HEK293 (cell line): ENCODE measurements at regions not wholly inside any gene's neighbourhood (a gene's known extent, or its start where the extent isn't known, plus 50 kb on each side); places are given as distances from the start of the nearest gene placed in this dataset.

Source experiments
- CTCF ChIA-PET: fragments of 350-600 bp; formaldehyde crosslinking; extraction: SDS; loops from one replicate; lab custom pipeline; 2021; ENCODE audit warnings: antibody characterized with exemption; lab: Yijun Ruan, JAX
- POLR2A ChIA-PET: fragments of 300-600 bp; formaldehyde crosslinking; extraction: SDS; loops from one replicate; lab custom pipeline; 2020; ENCODE audit warnings: antibody characterized with exemption, inconsistent platforms; lab: Yijun Ruan, JAX
- H3K27ac ChIP-seq: fragments of 200-500 bp; sonication (Bioruptor generic); 2 replicates; pipeline ENCODE4 v1.5.1; 2014; ENCODE audit warnings: low read depth, low read length, control low read depth, inconsistent platforms; ENCODE audit errors: extremely low read depth
- H3K36me3 ChIP-seq, 2 experiments: fragments of 200-500 bp in 1 of 2; sonication (Bioruptor generic) in 1 of 2; 1 replicate in 1 of 2; 2 replicates in 1 of 2; pipeline ENCODE4 v1.5.1; 2014 to 2017; ENCODE audit warnings: inconsistent platforms in 2 of 2, low read length in 2 of 2; ENCODE audit not compliant: control insufficient read depth in 2 of 2, insufficient read depth in 1 of 2
- H3K4me1 ChIP-seq: fragments of 200-500 bp; sonication (Bioruptor generic); 2 replicates; pipeline ENCODE4 v1.5.1; 2014; ENCODE audit warnings: mild to moderate bottlenecking, low read length, inconsistent platforms; ENCODE audit not compliant: control insufficient read depth, insufficient read depth
- H3K4me3 ChIP-seq: 2 replicates; pipeline ENCODE4 v1.5.1; 2011; ENCODE audit warnings: low read depth, mild to moderate bottlenecking, control low read depth, low read length, moderate library complexity
- H3K9me3 ChIP-seq: fragments of 200-500 bp; sonication (Bioruptor generic); 2 replicates; pipeline ENCODE4 v1.5.1; 2014; ENCODE audit warnings: low read depth, low read length, inconsistent platforms; ENCODE audit not compliant: control insufficient read depth, insufficient read depth
- REST ChIP-seq: fragments of 450-650 bp; formaldehyde crosslinking; IDR thresholded peaks from 2 replicates; pipeline ENCODE4 v1.5.1; 2016; ENCODE audit warnings: missing biosample characterization, missing genetic modification characterization
- SETDB1 ChIP-seq: IDR thresholded peaks from one replicate; pipeline ENCODE4 v1.6.1; 2017; ENCODE audit warnings: mild to moderate bottlenecking, low read length, moderate library complexity, mixed read lengths; ENCODE audit not compliant: insufficient read length
- WT1 ChIP-seq: fragments of 450-650 bp; formaldehyde crosslinking; IDR thresholded peaks from 2 replicates; pipeline ENCODE4 v1.5.1; 2016; ENCODE audit warnings: missing biosample characterization, missing genetic modification characterization
- YY1 ChIP-seq: fragments of 450-650 bp; formaldehyde crosslinking; IDR thresholded peaks from 2 replicates; pipeline ENCODE4 v1.5.1; 2018; ENCODE audit warnings: missing biosample characterization, missing genetic modification characterization
- ZBTB44 ChIP-seq: fragments of 450-650 bp; IDR thresholded peaks from 2 replicates; pipeline ENCODE4 v1.5.1; 2018; ENCODE audit warnings: missing biosample characterization, mild to moderate bottlenecking, missing genetic modification characterization
- ZFP3 ChIP-seq: fragments of 450-650 bp; formaldehyde crosslinking; IDR thresholded peaks from 2 replicates; pipeline ENCODE4 v1.5.1; 2016; ENCODE audit warnings: low read depth, missing biosample characterization, missing genetic modification characterization
- ZIC2 ChIP-seq: fragments of 450-650 bp; formaldehyde crosslinking; IDR thresholded peaks from 2 replicates; pipeline ENCODE4 v1.5.1; 2016; ENCODE audit warnings: missing biosample characterization, missing genetic modification characterization
- ZNF169 ChIP-seq: fragments of 450-650 bp; formaldehyde crosslinking; IDR thresholded peaks from 2 replicates; pipeline ENCODE4 v1.5.1; 2016; ENCODE audit warnings: missing biosample characterization, missing genetic modification characterization
- ZNF19 ChIP-seq: fragments of 450-650 bp; formaldehyde crosslinking; IDR thresholded peaks from 2 replicates; pipeline ENCODE4; 2016; ENCODE audit warnings: missing biosample characterization, missing genetic modification characterization, low read depth
- ZNF223 ChIP-seq: fragments of 450-650 bp; formaldehyde crosslinking; IDR thresholded peaks from 2 replicates; pipeline ENCODE4 v1.5.1; 2016; ENCODE audit warnings: missing biosample characterization, missing genetic modification characterization
- ZNF274 ChIP-seq, 2 experiments: fragments of 200-500 bp in 1 of 2; fragments of 450-650 bp in 1 of 2; sonication (Bioruptor generic) in 1 of 2; formaldehyde crosslinking in 1 of 2; IDR thresholded peaks; 2 replicates each; pipeline versions ENCODE4 v1.5.1 to v1.6.1; 2014 to 2016; ENCODE audit warnings: borderline replicate concordance in 1 of 2, inconsistent platforms in 1 of 2, low read length in 1 of 2, missing biosample characterization in 1 of 2, missing genetic modification characterization in 1 of 2
- ZNF280C ChIP-seq: fragments of 450-650 bp; formaldehyde crosslinking; IDR thresholded peaks from 2 replicates; pipeline ENCODE4 v1.5.1; 2016; ENCODE audit warnings: missing biosample characterization, missing genetic modification characterization
- ZNF311 ChIP-seq: fragments of 450-650 bp; formaldehyde crosslinking; IDR thresholded peaks from 2 replicates; pipeline ENCODE4 v1.5.1; 2017; ENCODE audit warnings: missing biosample characterization, missing genetic modification characterization, borderline replicate concordance
- ZNF324 ChIP-seq: fragments of 450-650 bp; formaldehyde crosslinking; IDR thresholded peaks from 2 replicates; pipeline ENCODE4 v1.5.1; 2016; ENCODE audit warnings: missing biosample characterization, missing genetic modification characterization
- ZNF341 ChIP-seq: fragments of 450-650 bp; formaldehyde crosslinking; IDR thresholded peaks from 2 replicates; pipeline ENCODE4; 2016; ENCODE audit warnings: low read depth, missing biosample characterization, missing genetic modification characterization
- ZNF416 ChIP-seq: fragments of 450-650 bp; formaldehyde crosslinking; IDR thresholded peaks from 2 replicates; pipeline ENCODE4 v1.5.1; 2016; ENCODE audit warnings: missing biosample characterization, missing genetic modification characterization
- ZNF423 ChIP-seq: fragments of 450-650 bp; formaldehyde crosslinking; IDR thresholded peaks from 2 replicates; pipeline ENCODE4 v1.5.1; 2016; ENCODE audit warnings: missing biosample characterization, missing genetic modification characterization
- ZNF449 ChIP-seq: fragments of 450-650 bp; formaldehyde crosslinking; IDR thresholded peaks from 2 replicates; pipeline ENCODE4 v1.5.1; 2017; ENCODE audit warnings: missing biosample characterization, mild to moderate bottlenecking, missing genetic modification characterization, moderate library complexity
- ZNF560 ChIP-seq: fragments of 450-650 bp; formaldehyde crosslinking; IDR thresholded peaks from 2 replicates; pipeline ENCODE4 v1.5.1; 2017; ENCODE audit warnings: missing biosample characterization, missing genetic modification characterization, borderline replicate concordance
- ZNF610 ChIP-seq: fragments of 450-650 bp; formaldehyde crosslinking; IDR thresholded peaks from 2 replicates; pipeline ENCODE4 v1.5.1; 2016; ENCODE audit warnings: missing biosample characterization, missing genetic modification characterization, borderline replicate concordance
- ZNF626 ChIP-seq: fragments of 450-650 bp; sonication (Bioruptor Pico); formaldehyde crosslinking; IDR thresholded peaks from 2 replicates; pipeline ENCODE4 v1.5.1; 2018; ENCODE audit warnings: missing biosample characterization, missing genetic modification characterization, inconsistent platforms
- ZNF645 ChIP-seq: fragments of 450-650 bp; formaldehyde crosslinking; IDR thresholded peaks from 2 replicates; pipeline ENCODE4; 2016; ENCODE audit warnings: missing biosample characterization, missing genetic modification characterization
- ZNF677 ChIP-seq: fragments of 450-650 bp; IDR thresholded peaks from 2 replicates; pipeline ENCODE4 v1.5.0; 2018; ENCODE audit warnings: missing biosample characterization, mild to moderate bottlenecking, missing genetic modification characterization, moderate library complexity
- ZNF701 ChIP-seq: fragments of 450-650 bp; formaldehyde crosslinking; IDR thresholded peaks from 2 replicates; pipeline ENCODE4 v1.5.1; 2016; ENCODE audit warnings: missing biosample characterization, missing genetic modification characterization
- ZNF830 ChIP-seq: fragments of 450-650 bp; IDR thresholded peaks from 2 replicates; pipeline ENCODE4 v1.5.0; 2018; ENCODE audit warnings: missing biosample characterization, missing genetic modification characterization, low read depth, mild to moderate bottlenecking, moderate library complexity
- ZSCAN23 ChIP-seq: fragments of 450-650 bp; formaldehyde crosslinking; IDR thresholded peaks from 2 replicates; pipeline ENCODE4 v1.5.1; 2016; ENCODE audit warnings: missing biosample characterization, missing genetic modification characterization

- no peak overlapping the region for H3K27ac ChIP-seq
- ChIA-PET CTCF (no interaction called here), POLR2A (no interaction called here)
- no peaks in the 10 kb centered on the region for H3K9me3 ChIP-seq
- H3K36me3 ChIP-seq = no peaks in the 10 kb centered on the region
- no peaks in the 10 kb centered on the region for H3K4me1 ChIP-seq
- no peak overlapping the region for H3K4me3 ChIP-seq
- no peak for TF ChIP-seq ZNF645 (tag by site-specific recombination)
- TF ChIP-seq ZSCAN23 (tag by site-specific recombination) = no peak
- no peak for TF ChIP-seq YY1 (tag by site-specific recombination)
- no peak for TF ChIP-seq ZNF830 (tag by site-specific recombination)
- TF ChIP-seq ZNF560 (tag by site-specific recombination) = no peak
- no peak for TF ChIP-seq ZNF223 (tag by site-specific recombination)
- no peak for TF ChIP-seq ZNF610 (tag by site-specific recombination)
- TF ChIP-seq ZNF311 (tag by site-specific recombination) = no peak
- TF ChIP-seq ZNF701 (tag by site-specific recombination) = no peak
- TF ChIP-seq ZNF449 (tag by site-specific recombination) = no peak
- TF ChIP-seq ZNF341 (tag by site-specific recombination) = no peak
- TF ChIP-seq ZNF274 (IDR thresholded peaks at IDR 0.05; ENCODE audit: low read length) = no peak
- TF ChIP-seq ZNF274 (tag by site-specific recombination; IDR thresholded peaks at IDR 0.05; ENCODE audit: borderline replicate concordance) = no peak
- TF ChIP-seq ZNF626 (tag by site-specific recombination) = no peak
- TF ChIP-seq WT1 = no peak
- TF ChIP-seq ZNF169 (tag by site-specific recombination) = no peak
- no peak for TF ChIP-seq ZIC2
- TF ChIP-seq ZNF19 = no peak
- TF ChIP-seq SETDB1 = no peak
- no peak for TF ChIP-seq ZNF423 (tag by site-specific recombination)
These were observed 174.8 kb upstream of the ANK3 start for GRCh38 chr10:60564475-60564874.

GRCh38 chr10:60560451-60560850 lies 170.8 kb upstream of the ANK3 start:
- TF ChIP-seq ZIC2 (no peak), ZBTB44 (tag by site-specific recombination) (no peak), ZNF416 (no peak), YY1 (tag by site-specific recombination) (no peak), ZNF280C (tag by site-specific recombination) (no peak), ZFP3 (tag by site-specific recombination) (no peak), ZNF677 (tag by site-specific recombination) (no peak), ZNF324 (no peak), REST (tag by site-specific recombination) (no peak)
- TF ChIP-seq, all 188 proteins: peak for 0
- POLR2A ChIA-PET = no interaction called here
- no peaks in the 10 kb centered on the region for H3K36me3 ChIP-seq
- no peak overlapping the region for H3K27ac ChIP-seq
- H3K4me1 ChIP-seq = no peaks in the 10 kb centered on the region
- CTCF ChIA-PET = no interaction called here
- no peaks in the 10 kb centered on the region for H3K9me3 ChIP-seq
- H3K4me3 ChIP-seq = no peak overlapping the region
